ENCODE measurements at regions not wholly inside any gene's neighbourhood (a gene's known extent, or its start where the extent isn't known, plus 50 kb on each side); places are given as distances from the start of the nearest gene placed in this dataset.

DNA sequence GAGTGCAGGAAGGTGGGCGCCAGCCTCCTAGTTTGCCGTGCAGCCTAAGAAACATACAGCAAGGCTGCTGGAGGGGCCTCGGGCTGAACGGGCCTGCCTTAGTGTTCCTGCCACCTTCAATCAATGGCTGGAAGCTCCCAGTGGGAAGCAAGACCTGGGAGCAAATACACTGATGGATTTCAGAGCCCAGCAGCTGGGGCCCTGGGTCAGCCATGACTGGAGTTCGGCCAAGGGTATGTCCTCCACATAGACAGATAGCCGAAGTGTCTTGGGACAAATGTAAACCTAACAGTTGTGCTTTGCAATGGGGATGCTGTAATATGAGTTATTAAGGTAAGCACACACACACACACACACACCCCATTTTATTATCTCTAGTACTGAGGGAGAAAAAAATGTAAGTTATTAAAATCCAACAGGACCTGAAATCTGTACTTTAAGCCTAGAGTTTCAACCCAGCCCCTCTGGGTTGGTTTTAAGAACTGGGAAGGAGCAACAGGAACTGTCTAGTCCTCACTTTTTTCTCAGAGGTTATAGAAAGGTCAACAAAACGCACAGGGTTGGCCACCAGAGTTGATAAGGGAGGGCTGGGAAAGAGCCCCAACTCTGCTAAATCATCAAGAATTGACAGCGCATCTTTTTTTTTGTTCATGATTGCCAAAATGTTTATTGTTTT is 50.0 kb upstream of the CELF2 start:
- TF ChIP-seq YY1 (IDR thresholded peaks at IDR 0.05; ENCODE audit: low read depth), result no peak
- TF ChIP-seq, protein P1, sequence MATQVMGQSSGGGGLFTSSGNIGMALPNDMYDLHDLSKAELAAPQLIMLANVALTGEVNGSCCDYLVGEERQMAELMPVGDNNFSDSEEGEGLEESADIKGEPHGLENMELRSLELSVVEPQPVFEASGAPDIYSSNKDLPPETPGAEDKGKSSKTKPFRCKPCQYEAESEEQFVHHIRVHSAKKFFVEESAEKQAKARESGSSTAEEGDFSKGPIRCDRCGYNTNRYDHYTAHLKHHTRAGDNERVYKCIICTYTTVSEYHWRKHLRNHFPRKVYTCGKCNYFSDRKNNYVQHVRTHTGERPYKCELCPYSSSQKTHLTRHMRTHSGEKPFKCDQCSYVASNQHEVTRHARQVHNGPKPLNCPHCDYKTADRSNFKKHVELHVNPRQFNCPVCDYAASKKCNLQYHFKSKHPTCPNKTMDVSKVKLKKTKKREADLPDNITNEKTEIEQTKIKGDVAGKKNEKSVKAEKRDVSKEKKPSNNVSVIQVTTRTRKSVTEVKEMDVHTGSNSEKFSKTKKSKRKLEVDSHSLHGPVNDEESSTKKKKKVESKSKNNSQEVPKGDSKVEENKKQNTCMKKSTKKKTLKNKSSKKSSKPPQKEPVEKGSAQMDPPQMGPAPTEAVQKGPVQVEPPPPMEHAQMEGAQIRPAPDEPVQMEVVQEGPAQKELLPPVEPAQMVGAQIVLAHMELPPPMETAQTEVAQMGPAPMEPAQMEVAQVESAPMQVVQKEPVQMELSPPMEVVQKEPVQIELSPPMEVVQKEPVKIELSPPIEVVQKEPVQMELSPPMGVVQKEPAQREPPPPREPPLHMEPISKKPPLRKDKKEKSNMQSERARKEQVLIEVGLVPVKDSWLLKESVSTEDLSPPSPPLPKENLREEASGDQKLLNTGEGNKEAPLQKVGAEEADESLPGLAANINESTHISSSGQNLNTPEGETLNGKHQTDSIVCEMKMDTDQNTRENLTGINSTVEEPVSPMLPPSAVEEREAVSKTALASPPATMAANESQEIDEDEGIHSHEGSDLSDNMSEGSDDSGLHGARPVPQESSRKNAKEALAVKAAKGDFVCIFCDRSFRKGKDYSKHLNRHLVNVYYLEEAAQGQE (IDR thresholded peaks at IDR 0.05; ENCODE audit: low read depth), result no peak
- TF ChIP-seq EGR1 (IDR thresholded peaks at IDR 0.05), result no peak
- TF ChIP-seq TAF1 (IDR thresholded peaks at IDR 0.05; ENCODE audit: low read depth), result no peak
- TF ChIP-seq CREB1 (IDR thresholded peaks at IDR 0.05; ENCODE audit: low read depth), result no peak
- no peak for TF ChIP-seq TCF12 (IDR thresholded peaks at IDR 0.05; ENCODE audit: low read depth)
- TF ChIP-seq RAD21 (IDR thresholded peaks at IDR 0.05; ENCODE audit: low read depth), result no peak
- TF ChIP-seq EP300 (IDR thresholded peaks at IDR 0.05; ENCODE audit: borderline replicate concordance), result no peak
- TF ChIP-seq CEBPB (IDR thresholded peaks at IDR 0.05), result no peak
- TF ChIP-seq, protein P2, sequence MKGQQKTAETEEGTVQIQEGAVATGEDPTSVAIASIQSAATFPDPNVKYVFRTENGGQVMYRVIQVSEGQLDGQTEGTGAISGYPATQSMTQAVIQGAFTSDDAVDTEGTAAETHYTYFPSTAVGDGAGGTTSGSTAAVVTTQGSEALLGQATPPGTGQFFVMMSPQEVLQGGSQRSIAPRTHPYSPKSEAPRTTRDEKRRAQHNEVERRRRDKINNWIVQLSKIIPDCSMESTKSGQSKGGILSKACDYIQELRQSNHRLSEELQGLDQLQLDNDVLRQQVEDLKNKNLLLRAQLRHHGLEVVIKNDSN (IDR thresholded peaks at IDR 0.05), result no peak
- no peak for TF ChIP-seq TEAD4 (IDR thresholded peaks at IDR 0.05)
- TF ChIP-seq ZBTB7A (IDR thresholded peaks at IDR 0.05; ENCODE audit: low read depth), result no peak
